SK-N-SH treated with all-trans-retinoic acid at 6 μM for 48 hours (cell line): ENCODE measurements at regions not wholly inside any gene's neighbourhood (a gene's known extent, or its start where the extent isn't known, plus 50 kb on each side); places are given as distances from the start of the nearest gene placed in this dataset.

Experiments used
- CSDC2 ChIP-seq: fragments of 250-450 bp; sonication (Bioruptor Pico); IDR thresholded peaks from 2 replicates; pipeline ENCODE4 v1.5.0; 2020; ENCODE audit warnings: mild to moderate bottlenecking, moderate library complexity
- ESRRG ChIP-seq: fragments of 250-450 bp; sonication (Bioruptor Pico); IDR thresholded peaks from 2 replicates; pipeline ENCODE4 v1.6.1; 2021; ENCODE audit warnings: mild to moderate bottlenecking
- ZNF8 ChIP-seq: fragments of 450-650 bp; formaldehyde crosslinking; IDR thresholded peaks from 2 replicates; pipeline ENCODE4 v1.5.0; 2020; ENCODE audit warnings: mild to moderate bottlenecking, moderate library complexity
- TF ChIP-seq, protein P1 (sequence below): fragments of 250-450 bp; sonication (Bioruptor Pico); IDR thresholded peaks from 2 replicates; pipeline ENCODE4 v1.8.0; 2021; ENCODE audit warnings: low read depth, mild to moderate bottlenecking, moderate library complexity, borderline replicate concordance
- TF ChIP-seq, protein P2 (sequence below): fragments of 250-450 bp; sonication (Bioruptor Pico); IDR thresholded peaks from 2 replicates; pipeline ENCODE4 v1.5.1; 2021; ENCODE audit warnings: mild to moderate bottlenecking, moderate library complexity

DNA sequence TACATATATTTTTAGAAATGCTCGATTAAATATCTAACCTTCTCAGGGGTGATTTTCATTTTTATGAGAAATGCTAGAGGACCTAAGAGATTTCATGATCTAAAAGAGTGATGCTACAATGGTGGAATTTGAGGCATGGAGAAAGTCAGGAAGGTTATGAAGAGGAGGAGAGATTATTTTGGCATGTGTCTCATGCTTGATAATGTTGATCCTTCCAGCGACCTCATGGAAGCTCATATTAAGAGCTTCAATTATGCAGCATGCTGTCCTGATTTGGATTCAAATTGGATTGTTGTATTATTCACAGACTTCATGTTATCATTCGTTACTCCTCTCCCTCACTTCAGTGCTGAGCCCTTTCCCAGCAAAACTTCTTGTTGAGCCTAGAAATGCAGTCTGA is 112.5 kb downstream of the RAP2B start:
- TF ChIP-seq ESRRG (CRISPR knock-in tag) (no peak), CSDC2 (CRISPR knock-in tag) (no peak), ZNF8 (CRISPR knock-in tag) (no peak)
- TF ChIP-seq, protein P1, sequence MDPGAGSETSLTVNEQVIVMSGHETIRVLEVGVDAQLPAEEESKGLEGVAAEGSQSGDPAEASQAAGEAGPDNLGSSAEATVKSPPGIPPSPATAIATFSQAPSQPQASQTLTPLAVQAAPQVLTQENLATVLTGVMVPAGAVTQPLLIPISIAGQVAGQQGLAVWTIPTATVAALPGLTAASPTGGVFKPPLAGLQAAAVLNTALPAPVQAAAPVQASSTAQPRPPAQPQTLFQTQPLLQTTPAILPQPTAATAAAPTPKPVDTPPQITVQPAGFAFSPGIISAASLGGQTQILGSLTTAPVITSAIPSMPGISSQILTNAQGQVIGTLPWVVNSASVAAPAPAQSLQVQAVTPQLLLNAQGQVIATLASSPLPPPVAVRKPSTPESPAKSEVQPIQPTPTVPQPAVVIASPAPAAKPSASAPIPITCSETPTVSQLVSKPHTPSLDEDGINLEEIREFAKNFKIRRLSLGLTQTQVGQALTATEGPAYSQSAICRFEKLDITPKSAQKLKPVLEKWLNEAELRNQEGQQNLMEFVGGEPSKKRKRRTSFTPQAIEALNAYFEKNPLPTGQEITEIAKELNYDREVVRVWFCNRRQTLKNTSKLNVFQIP: no peak
- TF ChIP-seq, protein P2, sequence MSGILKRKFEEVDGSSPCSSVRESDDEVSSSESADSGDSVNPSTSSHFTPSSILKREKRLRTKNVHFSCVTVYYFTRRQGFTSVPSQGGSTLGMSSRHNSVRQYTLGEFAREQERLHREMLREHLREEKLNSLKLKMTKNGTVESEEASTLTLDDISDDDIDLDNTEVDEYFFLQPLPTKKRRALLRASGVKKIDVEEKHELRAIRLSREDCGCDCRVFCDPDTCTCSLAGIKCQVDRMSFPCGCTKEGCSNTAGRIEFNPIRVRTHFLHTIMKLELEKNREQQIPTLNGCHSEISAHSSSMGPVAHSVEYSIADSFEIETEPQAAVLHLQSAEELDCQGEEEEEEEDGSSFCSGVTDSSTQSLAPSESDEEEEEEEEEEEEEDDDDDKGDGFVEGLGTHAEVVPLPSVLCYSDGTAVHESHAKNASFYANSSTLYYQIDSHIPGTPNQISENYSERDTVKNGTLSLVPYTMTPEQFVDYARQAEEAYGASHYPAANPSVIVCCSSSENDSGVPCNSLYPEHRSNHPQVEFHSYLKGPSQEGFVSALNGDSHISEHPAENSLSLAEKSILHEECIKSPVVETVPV (CRISPR knock-in tag): no peak
